OCI-LY7 (cell line): ENCODE measurements at regions not wholly inside any gene's neighbourhood (a gene's known extent, or its start where the extent isn't known, plus 50 kb on each side); places are given as distances from the start of the nearest gene placed in this dataset.
"Not testable (repeated sequence)": the region's sequence is repeated elsewhere in the genome, so short reads cannot be mapped to it uniquely, and the experiment has no call there.

Experiments used
- BruUV-seq: library from RNA; stranded (reverse); fragments of 400-500 nt; replicated peaks from 2 replicates; lab custom pipeline; 2021; lab: Mats Ljungman, UMichigan
- CTCF ChIA-PET: fragments of 300-600 bp; sonication (Branson Sonifier 250); formaldehyde crosslinking; loops from one replicate; lab custom pipeline; 2022; ENCODE audit warnings: antibody characterized with exemption; ENCODE audit not compliant: unreplicated experiment; lab: Charles Lee
- POLR2A ChIA-PET: fragments of 300-600 bp; sonication (Branson Sonifier 250); formaldehyde crosslinking; loops from one replicate; lab custom pipeline; 2022; ENCODE audit warnings: antibody characterized with exemption; lab: Charles Lee
- DNase-seq: peaks from one replicate; pipeline ENCODE4 v3.0.0-alpha.2; 2015; ENCODE audit warnings: low spot score
- H2AFZ ChIP-seq: fragments of 200-600 bp; sonication (generic), shearing (Covaris generic); 2 replicates; pipeline ENCODE4 v1.6.1; 2014; ENCODE audit warnings: mild to moderate bottlenecking, antibody characterized with exemption, low read length, moderate library complexity
- H3K27ac ChIP-seq: fragments of 200-600 bp; sonication (generic); 2 replicates; pipeline ENCODE4 v1.5.1; 2014; ENCODE audit warnings: mixed run types, low read depth, mild to moderate bottlenecking, moderate library complexity, low read length, inconsistent platforms; ENCODE audit not compliant: poor library complexity, severe bottlenecking
- H3K36me3 ChIP-seq: fragments of 200-600 bp; sonication (generic); 2 replicates; pipeline ENCODE4 v1.6.1; 2014; ENCODE audit warnings: mild to moderate bottlenecking, antibody characterized with exemption, low read length, moderate library complexity, mixed read lengths; ENCODE audit not compliant: insufficient read depth
- H3K4me1 ChIP-seq: fragments of 200-600 bp; sonication (generic); 2 replicates; pipeline ENCODE4 v1.5.1; 2014; ENCODE audit warnings: mild to moderate bottlenecking, low read length; ENCODE audit not compliant: insufficient read depth, poor library complexity, severe bottlenecking
- H3K4me2 ChIP-seq: fragments of 200-600 bp; sonication (generic); 2 replicates; pipeline ENCODE4 v1.6.1; 2014; ENCODE audit warnings: mild to moderate bottlenecking, low read length
- H3K4me3 ChIP-seq: fragments of 200-600 bp; sonication (generic); 2 replicates; pipeline ENCODE4 v1.5.1; 2014; ENCODE audit warnings: mild to moderate bottlenecking, low read depth, low read length; ENCODE audit not compliant: poor library complexity, severe bottlenecking
- H3K79me2 ChIP-seq: fragments of 200-600 bp; sonication (generic); 2 replicates; pipeline ENCODE4 v1.6.1; 2016; ENCODE audit warnings: low read depth, mild to moderate bottlenecking, low read length, moderate library complexity, mixed read lengths; ENCODE audit not compliant: insufficient read depth
- H3K9me2 ChIP-seq: fragments of 200-600 bp; sonication (generic); 2 replicates; pipeline ENCODE4 v1.6.1; 2016; ENCODE audit warnings: mild to moderate bottlenecking, low read length, mixed read lengths; ENCODE audit not compliant: insufficient read depth
- H3K9me3 ChIP-seq: fragments of 200-600 bp; sonication (generic); 2 replicates; pipeline ENCODE4 v1.6.1; 2014; ENCODE audit warnings: mild to moderate bottlenecking, mixed run types, low read length, mixed read lengths
- H4K20me1 ChIP-seq: fragments of 200-600 bp; sonication (generic); 2 replicates; pipeline ENCODE4 v1.6.1; 2014; ENCODE audit warnings: mild to moderate bottlenecking, antibody characterized with exemption, low read length, moderate library complexity, mixed read lengths; ENCODE audit not compliant: insufficient read depth
- CTCF ChIP-seq: fragments of 200-600 bp; sonication (generic); conservative IDR thresholded peaks from 2 replicates; pipeline ENCODE4 v1.5.1; 2014; ENCODE audit warnings: mild to moderate bottlenecking, antibody characterized with exemption, low read length, moderate library complexity, mixed read lengths
- EZH2phosphoT487 ChIP-seq: fragments of 200-600 bp; sonication (generic); IDR thresholded peaks from 2 replicates; pipeline ENCODE4 v1.6.1; 2018; ENCODE audit warnings: low read depth, borderline replicate concordance, mild to moderate bottlenecking, mixed run types, antibody characterized with exemption, low read length, moderate library complexity, mixed read lengths
- intact Hi-C: fragments of 100-400 bp; cut with micrococcal nuclease; formaldehyde crosslinking; loops from one replicate; pipeline ENCODE4 v1.10.0; 2022; ENCODE audit not compliant: unreplicated experiment

GRCh38 chr4:174183259-174183658 lies 100.2 kb downstream of the FBXO8 start:
- Histone ChIP-seq H3K9me2 (no peaks in the 10 kb centered on the region), H3K4me2 (no peak overlapping the region), H3K36me3 (no peaks in the 10 kb centered on the region), H3K9me3 (no peaks in the 10 kb centered on the region), H3K27ac (no peak overlapping the region), H3K4me3 (no peak overlapping the region), H3K79me2 (no peaks in the 10 kb centered on the region), H3K4me1 (no peaks in the 10 kb centered on the region), H2AFZ (no peak overlapping the region), H4K20me1 (no peaks in the 10 kb centered on the region)
- CTCF ChIA-PET = no interaction called here
- BruUV-seq = no TSS peak
- intact Hi-C loops = no loop called here
- TF ChIP-seq CTCF (no peak), EZH2phosphoT487 (no peak)
- no peak for DNase-seq
- POLR2A ChIA-PET = interaction anchor here (0.5 to 1.8 kb wide), 3 partner anchors 14 to 1142 kb away, joined by 3 to 5 read pairs (median 3); no protein-coding TSS in a partner anchor

GRCh38 chr4:174181827-174182226 lies 101.6 kb downstream of the FBXO8 start:
- TF ChIP-seq EZH2phosphoT487 (no peak), CTCF (no peak)
- no peak overlapping the region for H3K4me2 ChIP-seq
- H3K9me2 ChIP-seq = no peaks in the 10 kb centered on the region
- ChIA-PET CTCF (no interaction called here), POLR2A (interaction anchor here (0.9 to 2.0 kb wide), 4 partner anchors 9 to 20 kb away, joined by 3 to 6 read pairs (median 4); no protein-coding TSS in a partner anchor)
- no peak overlapping the region for H3K4me3 ChIP-seq
- no peaks in the 10 kb centered on the region for H3K79me2 ChIP-seq
- no peaks in the 10 kb centered on the region for H3K36me3 ChIP-seq
- intact Hi-C loops = no loop called here
- H3K4me1 ChIP-seq = no peaks in the 10 kb centered on the region
- H2AFZ ChIP-seq = no peak overlapping the region
- H4K20me1 ChIP-seq = no peaks in the 10 kb centered on the region; the same call in 1 of the 2 replicates
- BruUV-seq = no TSS peak
- H3K9me3 ChIP-seq = no peaks in the 10 kb centered on the region
- no peak overlapping the region for H3K27ac ChIP-seq
- DNase-seq = no peak

GRCh38 chr4:174177536-174177935 lies 105.9 kb downstream of the FBXO8 start:
- Histone ChIP-seq H3K27ac (no peak overlapping the region), H3K4me1 (no peaks in the 10 kb centered on the region), H2AFZ (no peak overlapping the region), H3K79me2 (no peaks in the 10 kb centered on the region), H3K4me3 (no peak overlapping the region), H3K36me3 (no peaks in the 10 kb centered on the region), H3K9me2 (no peaks in the 10 kb centered on the region), H3K9me3 (no peaks in the 10 kb centered on the region), H3K4me2 (no peak overlapping the region), H4K20me1 (no peaks in the 10 kb centered on the region; the same call in 1 of the 2 replicates)
- ChIA-PET CTCF (no interaction called here), POLR2A (interaction anchor here (0.6 to 1.4 kb wide), 2 partner anchors 13 to 619 kb away, joined by 3 to 4 read pairs; no protein-coding TSS in a partner anchor)
- no peak for DNase-seq
- TF ChIP-seq CTCF (no peak), EZH2phosphoT487 (no peak)
- BruUV-seq = no TSS peak
- intact Hi-C loops = no loop called here

GRCh38 chr4:174175836-174176235 lies 107.6 kb downstream of the FBXO8 start:
- H3K27ac ChIP-seq, BruUV-seq, H2AFZ ChIP-seq, H3K36me3 ChIP-seq, H3K4me2 ChIP-seq, H4K20me1 ChIP-seq, DNase-seq, H3K9me2 ChIP-seq, H3K79me2 ChIP-seq, CTCF ChIA-PET, H3K9me3 ChIP-seq, H3K4me1 ChIP-seq, H3K4me3 ChIP-seq, POLR2A ChIA-PET, intact Hi-C loops: not testable (repeated sequence)
